Caco-2 (cell line): ENCODE measurements at regions not wholly inside any gene's neighbourhood (a gene's known extent, or its start where the extent isn't known, plus 50 kb on each side); places are given as distances from the start of the nearest gene placed in this dataset.

ENCODE experiments used
- BruUV-seq: library from RNA; stranded (reverse); fragments of 400-500 nt; replicated peaks from 2 replicates; lab custom pipeline; 2021; lab: Mats Ljungman, UMichigan
- CTCF ChIA-PET: fragments of 300-600 bp; sonication (Branson Sonifier 250); formaldehyde crosslinking; loops from one replicate; lab custom pipeline; 2022; ENCODE audit warnings: antibody characterized with exemption; lab: Charles Lee
- POLR2A ChIA-PET: fragments of 300-600 bp; sonication (Branson Sonifier 250); formaldehyde crosslinking; loops from one replicate; lab custom pipeline; 2022; ENCODE audit warnings: antibody characterized with exemption; lab: Charles Lee
- DNase-seq, 2 experiments: peaks; one replicate each; pipeline versions ENCODE4 v3.0.0 to v3.0.0-alpha.2; 2020 to 2022
- H3K27me3 ChIP-seq: replicated peaks from 2 replicates; pipeline ENCODE4 v1.6.0; 2011; ENCODE audit warnings: low read length; ENCODE audit not compliant: control insufficient read depth, insufficient read depth
- H3K36me3 ChIP-seq: 2 replicates; pipeline ENCODE4 v1.5.1; 2011; ENCODE audit warnings: low read length; ENCODE audit not compliant: control insufficient read depth, insufficient read depth
- H3K4me1 ChIP-seq: fragments of 250-450 bp; sonication (Bioruptor Pico); 2 replicates; pipeline ENCODE4 v1.5.1; 2020; ENCODE audit warnings: mild to moderate bottlenecking
- H3K4me3 ChIP-seq: 2 replicates; pipeline ENCODE4 v1.5.1; 2011; ENCODE audit warnings: low read depth, mild to moderate bottlenecking, control low read depth, low read length
- H3K9me3 ChIP-seq: fragments of 250-450 bp; sonication (Bioruptor Pico); 2 replicates; pipeline ENCODE4 v1.5.1; 2020; ENCODE audit warnings: mild to moderate bottlenecking, moderate library complexity
- H3K27ac Mint-ChIP-seq: one replicate; pipeline ENCODE4 v1.8.0; 2022; ENCODE audit warnings: mixed read lengths; ENCODE audit not compliant: unreplicated experiment
- H3K27me3 Mint-ChIP-seq: one replicate; pipeline ENCODE4 v1.8.0; 2022; ENCODE audit warnings: mixed read lengths; ENCODE audit not compliant: insufficient read depth, unreplicated experiment
- H3K36me3 Mint-ChIP-seq: one replicate; pipeline ENCODE4 v1.8.0; 2022; ENCODE audit warnings: mild to moderate bottlenecking, mixed read lengths; ENCODE audit not compliant: insufficient read depth, unreplicated experiment
- H3K4me1 Mint-ChIP-seq: one replicate; pipeline ENCODE4 v1.8.0; 2022; ENCODE audit warnings: low read depth, mixed read lengths; ENCODE audit not compliant: unreplicated experiment
- H3K4me3 Mint-ChIP-seq: one replicate; pipeline ENCODE4 v1.8.0; 2022; ENCODE audit warnings: mild to moderate bottlenecking, moderate library complexity, mixed read lengths; ENCODE audit not compliant: unreplicated experiment
- H3K9me3 Mint-ChIP-seq: one replicate; pipeline ENCODE4 v1.8.0; 2022; ENCODE audit warnings: mixed read lengths; ENCODE audit not compliant: unreplicated experiment
- CTCF ChIP-seq, 2 experiments: fragments of 200-600 bp in 1 of 2; IDR thresholded peaks; 1 replicate in 1 of 2; 2 replicates in 1 of 2; pipeline versions ENCODE4 v1.5.1 to v1.8.0; 2011 to 2022; ENCODE audit warnings: antibody characterized with exemption in 1 of 2, control low read depth in 1 of 2, inconsistent platforms in 1 of 2, low read depth in 1 of 2, low read length in 1 of 2, mild to moderate bottlenecking in 1 of 2, moderate library complexity in 1 of 2; ENCODE audit not compliant: insufficient read depth in 1 of 2, severe bottlenecking in 1 of 2, unreplicated experiment in 1 of 2
- intact Hi-C: fragments of 100-400 bp; cut with micrococcal nuclease; formaldehyde crosslinking; loops from one replicate; pipeline ENCODE4 v1.10.0; 2022; ENCODE audit not compliant: unreplicated experiment

GRCh38 chr15:29428925-29429573 is 159.4 kb upstream of the NSMCE3 start:
- no peaks in the 10 kb centered on the region for H3K4me1 ChIP-seq
- no peak for DNase-seq
- H3K4me1 Mint-ChIP-seq, result no peaks in the 10 kb centered on the region
- intact Hi-C loops, result no loop called here
- H3K27me3 Mint-ChIP-seq, result peaks cover 8% of the 10 kb centered on the region
- no TSS peak for BruUV-seq
- no peak overlapping the region for H3K27ac Mint-ChIP-seq
- no peak overlapping the region for H3K4me3 ChIP-seq
- TF ChIP-seq CTCF (IDR thresholded peaks at IDR 0.05; ENCODE audit: insufficient read depth in 1 of 2, low read depth in 1 of 2, low read length in 1 of 2, severe bottlenecking in 1 of 2, unreplicated experiment in 1 of 2), result no peak
- H3K9me3 Mint-ChIP-seq, result no peaks in the 10 kb centered on the region
- H3K36me3 Mint-ChIP-seq, result no peaks in the 10 kb centered on the region
- H3K27me3 ChIP-seq, result no peaks in the 10 kb centered on the region
- H3K36me3 ChIP-seq, result no peaks in the 10 kb centered on the region
- ChIA-PET CTCF (no interaction called here), POLR2A (no interaction called here)
- H3K9me3 ChIP-seq, result no peaks in the 10 kb centered on the region
- H3K4me3 Mint-ChIP-seq, result no peak overlapping the region

- Mint-ChIP-seq H3K27ac (no peak overlapping the region), H3K9me3 (no peaks in the 10 kb centered on the region), H3K36me3 (no peaks in the 10 kb centered on the region), H3K27me3 (peaks cover 10% of the 10 kb centered on the region), H3K4me3 (no peak overlapping the region), H3K4me1 (no peaks in the 10 kb centered on the region)
- Histone ChIP-seq H3K27me3 (no peaks in the 10 kb centered on the region), H3K4me1 (no peaks in the 10 kb centered on the region), H3K36me3 (no peaks in the 10 kb centered on the region), H3K9me3 (no peaks in the 10 kb centered on the region), H3K4me3 (no peak overlapping the region)
- no peak for DNase-seq
- intact Hi-C loops, result no loop called here
- CTCF ChIA-PET, result no interaction called here
- TF ChIP-seq CTCF (IDR thresholded peaks at IDR 0.05; ENCODE audit: insufficient read depth in 1 of 2, low read depth in 1 of 2, low read length in 1 of 2, severe bottlenecking in 1 of 2, unreplicated experiment in 1 of 2), result no peak
- POLR2A ChIA-PET, result no interaction called here
- BruUV-seq, result no TSS peak
These were observed 156.2 kb upstream of the NSMCE3 start for GRCh38 chr15:29425864-29426263.

- Mint-ChIP-seq H3K9me3 (no peaks in the 10 kb centered on the region), H3K4me1 (no peaks in the 10 kb centered on the region), H3K27me3 (peaks cover 17% of the 10 kb centered on the region), H3K27ac (no peak overlapping the region), H3K4me3 (no peak overlapping the region), H3K36me3 (no peaks in the 10 kb centered on the region)
- no TSS peak for BruUV-seq
- no peak overlapping the region for H3K4me3 ChIP-seq
- no peaks in the 10 kb centered on the region for H3K9me3 ChIP-seq
- H3K27me3 ChIP-seq, result no peaks in the 10 kb centered on the region
- no peak for TF ChIP-seq CTCF (IDR thresholded peaks at IDR 0.05; ENCODE audit: insufficient read depth in 1 of 2, low read depth in 1 of 2, low read length in 1 of 2, severe bottlenecking in 1 of 2, unreplicated experiment in 1 of 2)
- intact Hi-C loops, result no loop called here
- ChIA-PET CTCF (no interaction called here), POLR2A (no interaction called here)
- no peak for DNase-seq
- no peaks in the 10 kb centered on the region for H3K4me1 ChIP-seq
- no peaks in the 10 kb centered on the region for H3K36me3 ChIP-seq
These were observed 154.5 kb upstream of the NSMCE3 start for GRCh38 chr15:29424118-29424517.
